ENCODE measurements at regions not wholly inside any gene's neighbourhood (a gene's known extent, or its start where the extent isn't known, plus 50 kb on each side); places are given as distances from the start of the nearest gene placed in this dataset.

- H3K36me3 ChIP-seq (ENCODE audit: control insufficient read depth in 1 of 2, insufficient read depth in 2 of 2, low read length in 2 of 2), result no peaks in the 10 kb centered on the region
- POLR2A ChIA-PET, result no interaction called here
- H3K9ac ChIP-seq (ENCODE audit: low read length), result no peak overlapping the region
- no peaks in the 10 kb centered on the region for H3K9me2 ChIP-seq (ENCODE audit: insufficient read depth)
- TF ChIP-seq RAD21 (IDR thresholded peaks at IDR 0.05; ENCODE audit: low read depth) (no peak), EZH2 (IDR thresholded peaks at IDR 0.05) (no peak), TCF7L2 (IDR thresholded peaks at IDR 0.05; ENCODE audit: borderline replicate concordance, extremely low read depth, insufficient read depth, insufficient read length) (no peak), ZBTB33 (IDR thresholded peaks at IDR 0.05; ENCODE audit: extremely low read depth, insufficient replicate concordance, low read length) (no peak), YY1 (IDR thresholded peaks at IDR 0.05; ENCODE audit: extremely low read depth, insufficient replicate concordance, low read depth, low read length) (no peak), EGR1 (IDR thresholded peaks at IDR 0.05; ENCODE audit: low read depth) (no peak), MAX (IDR thresholded peaks at IDR 0.05) (no peak), POLR2A (IDR thresholded peaks at IDR 0.05; ENCODE audit: borderline replicate concordance, extremely low read depth, insufficient read depth, insufficient read length) (no peak), CBX3 (IDR thresholded peaks at IDR 0.05; ENCODE audit: low read depth) (no peak), EZH2phosphoT487 (IDR thresholded peaks at IDR 0.05; ENCODE audit: borderline replicate concordance) (no peak), SRF (IDR thresholded peaks at IDR 0.05; ENCODE audit: low read depth) (no peak), SIN3A (IDR thresholded peaks at IDR 0.05; ENCODE audit: low read depth) (no peak), ELF1 (IDR thresholded peaks at IDR 0.05; ENCODE audit: borderline replicate concordance, low read depth) (no peak), ZNF274 (IDR thresholded peaks at IDR 0.05; ENCODE audit: low read depth, low read length) (no peak), FOSL1 (IDR thresholded peaks at IDR 0.05; ENCODE audit: low read depth) (no peak), SP1 (IDR thresholded peaks at IDR 0.05; ENCODE audit: low read depth) (no peak), CEBPB (IDR thresholded peaks at IDR 0.05; ENCODE audit: low read depth) (no peak), POLR2AphosphoS5 (IDR thresholded peaks at IDR 0.05; ENCODE audit: low read depth, low read length) (no peak)
- TF ChIP-seq, protein P1, sequence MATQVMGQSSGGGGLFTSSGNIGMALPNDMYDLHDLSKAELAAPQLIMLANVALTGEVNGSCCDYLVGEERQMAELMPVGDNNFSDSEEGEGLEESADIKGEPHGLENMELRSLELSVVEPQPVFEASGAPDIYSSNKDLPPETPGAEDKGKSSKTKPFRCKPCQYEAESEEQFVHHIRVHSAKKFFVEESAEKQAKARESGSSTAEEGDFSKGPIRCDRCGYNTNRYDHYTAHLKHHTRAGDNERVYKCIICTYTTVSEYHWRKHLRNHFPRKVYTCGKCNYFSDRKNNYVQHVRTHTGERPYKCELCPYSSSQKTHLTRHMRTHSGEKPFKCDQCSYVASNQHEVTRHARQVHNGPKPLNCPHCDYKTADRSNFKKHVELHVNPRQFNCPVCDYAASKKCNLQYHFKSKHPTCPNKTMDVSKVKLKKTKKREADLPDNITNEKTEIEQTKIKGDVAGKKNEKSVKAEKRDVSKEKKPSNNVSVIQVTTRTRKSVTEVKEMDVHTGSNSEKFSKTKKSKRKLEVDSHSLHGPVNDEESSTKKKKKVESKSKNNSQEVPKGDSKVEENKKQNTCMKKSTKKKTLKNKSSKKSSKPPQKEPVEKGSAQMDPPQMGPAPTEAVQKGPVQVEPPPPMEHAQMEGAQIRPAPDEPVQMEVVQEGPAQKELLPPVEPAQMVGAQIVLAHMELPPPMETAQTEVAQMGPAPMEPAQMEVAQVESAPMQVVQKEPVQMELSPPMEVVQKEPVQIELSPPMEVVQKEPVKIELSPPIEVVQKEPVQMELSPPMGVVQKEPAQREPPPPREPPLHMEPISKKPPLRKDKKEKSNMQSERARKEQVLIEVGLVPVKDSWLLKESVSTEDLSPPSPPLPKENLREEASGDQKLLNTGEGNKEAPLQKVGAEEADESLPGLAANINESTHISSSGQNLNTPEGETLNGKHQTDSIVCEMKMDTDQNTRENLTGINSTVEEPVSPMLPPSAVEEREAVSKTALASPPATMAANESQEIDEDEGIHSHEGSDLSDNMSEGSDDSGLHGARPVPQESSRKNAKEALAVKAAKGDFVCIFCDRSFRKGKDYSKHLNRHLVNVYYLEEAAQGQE (IDR thresholded peaks at IDR 0.05; ENCODE audit: low read depth), result no peak
- TF ChIP-seq, protein P2, sequence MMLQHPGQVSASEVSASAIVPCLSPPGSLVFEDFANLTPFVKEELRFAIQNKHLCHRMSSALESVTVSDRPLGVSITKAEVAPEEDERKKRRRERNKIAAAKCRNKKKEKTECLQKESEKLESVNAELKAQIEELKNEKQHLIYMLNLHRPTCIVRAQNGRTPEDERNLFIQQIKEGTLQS (IDR thresholded peaks at IDR 0.05), result no peak
- CTCF ChIA-PET, result no interaction called here
- no peak overlapping the region for H3K27ac ChIP-seq (ENCODE audit: low read depth, low read length)
- no peaks in the 10 kb centered on the region for H3K9me3 ChIP-seq (ENCODE audit: control insufficient read depth in 1 of 2, insufficient read depth in 1 of 2, low read depth in 1 of 2, low read length in 2 of 2)
- intact Hi-C loops (cut with micrococcal nuclease), result no loop called here
- H3K4me1 ChIP-seq (ENCODE audit: control insufficient read depth in 1 of 2, insufficient read depth in 2 of 2, low read length in 2 of 2), result no peaks in the 10 kb centered on the region
- RAD21 ChIA-PET (ENCODE audit: low non-redundant PET in 1 of 2, low total read pairs in 2 of 2, uncharacterized antibody in 2 of 2, unreplicated experiment in 2 of 2), result no interaction called here
- no peak overlapping the region for H3K4me3 ChIP-seq (replicated peaks in 1 of 2; ENCODE audit: low read depth in 1 of 2, low read length in 2 of 2)
- BruUV-seq (replicated peaks), result no TSS peak
- no peaks in the 10 kb centered on the region for H3K79me2 ChIP-seq (ENCODE audit: insufficient read depth, low read length)
- H4K20me1 ChIP-seq (ENCODE audit: insufficient read depth), result no peaks in the 10 kb centered on the region
- ATAC-seq, result no peak
- DNase-seq (ENCODE audit: low read depth, low spot score), result no peak
- no peaks in the 10 kb centered on the region for H3K27me3 ChIP-seq (ENCODE audit: insufficient read depth, low read length)
- H3K4me2 ChIP-seq (ENCODE audit: low read length), result no peak overlapping the region
- no peak overlapping the region for H2AFZ ChIP-seq (ENCODE audit: low read depth, low read length, poor library complexity, severe bottlenecking)
Measured at GRCh38 chr12:58547217-58547616, 373.1 kb downstream of the LRIG3 start.
